ENCODE measurements at regions not wholly inside any gene's neighbourhood (a gene's known extent, or its start where the extent isn't known, plus 50 kb on each side); places are given as distances from the start of the nearest gene placed in this dataset.

DNA sequence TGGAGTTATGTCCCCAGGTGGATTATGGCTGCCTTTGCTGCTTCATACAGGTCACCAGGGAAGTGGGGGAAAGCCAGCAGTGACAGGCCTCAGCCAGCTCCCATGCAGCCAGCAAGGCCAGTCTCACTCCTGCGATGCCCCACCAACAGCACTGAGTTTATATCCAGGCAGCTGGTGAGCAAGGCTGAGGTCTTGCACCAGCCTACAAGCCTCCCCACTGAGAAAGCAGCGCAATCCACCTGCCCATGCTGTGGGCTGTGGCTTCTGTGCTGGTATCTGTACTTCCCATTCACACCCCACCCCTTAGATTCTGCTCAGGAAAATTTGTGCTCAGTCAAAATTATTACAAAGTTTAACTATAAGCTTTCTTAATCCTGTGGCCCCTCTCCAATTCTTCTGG, 153.5 kb downstream of the HHIP start:
- no peak for DNase-seq (ENCODE audit: extremely low spot score)
- ChIA-PET CTCF (interaction anchor here (0.9 to 2.0 kb wide), 2 partner anchors 9 to 23 kb away, joined by 3 to 4 read pairs; no protein-coding TSS in a partner anchor), POLR2A (no interaction called here)
- TF ChIP-seq, protein P1, sequence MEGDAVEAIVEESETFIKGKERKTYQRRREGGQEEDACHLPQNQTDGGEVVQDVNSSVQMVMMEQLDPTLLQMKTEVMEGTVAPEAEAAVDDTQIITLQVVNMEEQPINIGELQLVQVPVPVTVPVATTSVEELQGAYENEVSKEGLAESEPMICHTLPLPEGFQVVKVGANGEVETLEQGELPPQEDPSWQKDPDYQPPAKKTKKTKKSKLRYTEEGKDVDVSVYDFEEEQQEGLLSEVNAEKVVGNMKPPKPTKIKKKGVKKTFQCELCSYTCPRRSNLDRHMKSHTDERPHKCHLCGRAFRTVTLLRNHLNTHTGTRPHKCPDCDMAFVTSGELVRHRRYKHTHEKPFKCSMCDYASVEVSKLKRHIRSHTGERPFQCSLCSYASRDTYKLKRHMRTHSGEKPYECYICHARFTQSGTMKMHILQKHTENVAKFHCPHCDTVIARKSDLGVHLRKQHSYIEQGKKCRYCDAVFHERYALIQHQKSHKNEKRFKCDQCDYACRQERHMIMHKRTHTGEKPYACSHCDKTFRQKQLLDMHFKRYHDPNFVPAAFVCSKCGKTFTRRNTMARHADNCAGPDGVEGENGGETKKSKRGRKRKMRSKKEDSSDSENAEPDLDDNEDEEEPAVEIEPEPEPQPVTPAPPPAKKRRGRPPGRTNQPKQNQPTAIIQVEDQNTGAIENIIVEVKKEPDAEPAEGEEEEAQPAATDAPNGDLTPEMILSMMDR (IDR thresholded peaks at IDR 0.05; ENCODE audit: control extremely low read depth, extremely low read depth, low read depth, missing control alignments), result no peak

- no peak for DNase-seq (ENCODE audit: extremely low spot score)
- CTCF ChIA-PET, result no interaction called here
- TF ChIP-seq, protein P1 (IDR thresholded peaks at IDR 0.05; ENCODE audit: control extremely low read depth, extremely low read depth, low read depth, missing control alignments), result no peak
- POLR2A ChIA-PET, result no interaction called here
Observed at GRCh38 chr4:144801731-144802130, 155.8 kb downstream of the HHIP start.

DNA sequence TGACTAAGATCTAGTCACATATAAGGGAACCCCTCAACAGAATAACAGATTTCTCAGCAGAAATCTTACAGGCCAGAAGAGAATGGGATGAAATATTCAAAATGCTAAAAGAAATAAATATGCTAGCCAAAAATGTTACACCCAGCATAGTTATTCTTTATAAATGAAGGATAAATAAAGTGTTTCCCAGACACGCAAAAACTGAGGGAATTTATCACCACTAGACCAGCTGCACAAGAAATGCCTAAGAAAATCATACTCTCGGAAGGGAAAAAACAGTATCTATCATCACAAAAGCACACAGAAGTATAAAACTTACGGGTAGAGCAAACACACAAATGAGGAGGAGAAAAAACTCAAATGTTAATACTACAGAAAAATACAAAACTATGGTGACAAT, 162.1 kb downstream of the HHIP start:
- TF ChIP-seq, protein P1 (IDR thresholded peaks at IDR 0.05; ENCODE audit: control extremely low read depth, extremely low read depth, low read depth, missing control alignments), result no peak
- ChIA-PET CTCF (no interaction called here), POLR2A (no interaction called here)
- no peak for DNase-seq (ENCODE audit: extremely low spot score)

GRCh38 chr4:144809056-144809640, 163.2 kb downstream of the HHIP start:
- ChIA-PET CTCF (interaction anchor here (1.1 kb wide), 1 partner anchor 9 kb away, joined by 3 read pairs; no protein-coding TSS in a partner anchor), POLR2A (no interaction called here)
- no peak for DNase-seq (ENCODE audit: extremely low spot score)
- TF ChIP-seq, protein P1 (IDR thresholded peaks at IDR 0.05; ENCODE audit: control extremely low read depth, extremely low read depth, low read depth, missing control alignments), result no peak

DNA sequence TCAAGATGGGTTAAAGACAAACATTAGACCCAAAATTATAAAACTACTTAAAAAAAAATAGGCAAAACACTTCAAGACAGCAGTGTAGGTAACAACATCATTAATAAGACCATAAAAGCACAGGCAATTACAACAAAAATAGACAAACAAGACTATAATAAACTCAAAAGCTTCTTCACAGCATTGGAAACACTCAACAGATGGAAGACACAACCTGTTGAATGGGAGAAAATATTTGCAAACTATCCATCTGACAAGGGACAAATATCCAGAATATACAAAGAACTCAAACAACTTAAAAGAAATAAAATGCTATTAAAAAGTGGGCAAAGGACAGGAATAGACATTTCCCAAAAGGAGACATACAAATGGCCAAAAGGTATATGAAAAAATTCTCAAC, 170.7 kb downstream of the HHIP start:
- DNase-seq (ENCODE audit: extremely low spot score), result no peak
- TF ChIP-seq, protein P1 (IDR thresholded peaks at IDR 0.05; ENCODE audit: control extremely low read depth, extremely low read depth, low read depth, missing control alignments), result no peak
- POLR2A ChIA-PET, result no interaction called here
- CTCF ChIA-PET, result no interaction called here

DNA sequence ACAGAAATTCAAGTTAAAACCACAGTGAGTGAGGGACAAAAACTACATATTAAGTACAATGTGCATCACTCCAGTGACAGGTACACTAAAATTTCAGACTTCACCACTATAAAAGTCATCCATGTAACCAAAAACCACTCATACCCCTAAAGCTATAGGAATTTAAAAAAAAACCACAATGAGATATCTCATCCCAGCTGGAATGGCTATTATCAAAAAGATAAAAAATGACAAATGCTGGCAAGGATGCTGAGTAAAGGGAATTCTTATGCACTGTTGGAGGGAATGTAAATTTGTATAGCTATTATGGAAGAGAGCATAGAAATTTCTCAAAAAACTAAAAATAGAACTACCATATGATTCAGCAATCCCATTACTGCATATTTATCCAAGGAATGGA, 171.1 kb downstream of the HHIP start:
- ChIA-PET POLR2A (no interaction called here), CTCF (interaction anchor here (1.2 kb wide), 1 partner anchor 21 kb away, joined by 3 read pairs; no protein-coding TSS in a partner anchor)
- TF ChIP-seq, protein P1 (IDR thresholded peaks at IDR 0.05; ENCODE audit: control extremely low read depth, extremely low read depth, low read depth, missing control alignments), result no peak
- no peak for DNase-seq (ENCODE audit: extremely low spot score)
